ENCODE measurements at regions not wholly inside any gene's neighbourhood (a gene's known extent, or its start where the extent isn't known, plus 50 kb on each side); places are given as distances from the start of the nearest gene placed in this dataset.

DNA sequence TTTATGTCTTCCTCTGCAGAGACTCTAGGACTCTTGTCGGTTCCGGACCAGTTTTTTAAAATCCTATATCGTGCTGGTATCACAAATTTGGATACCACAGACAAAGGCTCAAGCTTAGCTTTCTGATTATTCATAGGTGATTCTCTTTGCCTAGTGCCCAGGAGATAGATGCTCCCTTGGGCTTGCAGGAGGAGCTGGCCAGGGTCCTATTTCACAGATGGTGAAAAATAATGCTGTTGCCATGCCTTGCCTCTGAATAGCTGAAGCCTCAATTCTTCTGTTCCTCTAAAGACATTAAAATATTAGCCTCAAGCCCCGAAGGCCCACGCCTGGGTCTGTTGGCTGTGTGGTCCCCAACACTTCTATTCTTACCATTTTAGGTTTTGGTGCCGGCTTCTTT lies 123.9 kb upstream of the BACH2 start:
- H3K36me3 ChIP-seq (replicated peaks in 1 of 2; ENCODE audit: control insufficient read depth in 1 of 2, insufficient read depth in 2 of 2, low read length in 2 of 2): no peaks in the 10 kb centered on the region
- no peaks in the 10 kb centered on the region for H3K27me3 ChIP-seq (ENCODE audit: control insufficient read depth in 2 of 2, insufficient read depth in 2 of 2, low read length in 2 of 2)
- H2AFZ ChIP-seq (ENCODE audit: insufficient read depth, low read depth, low read length, poor library complexity, severe bottlenecking): no peak overlapping the region
- H3K79me2 ChIP-seq (ENCODE audit: insufficient read depth, low read length): no peaks in the 10 kb centered on the region
- Mint-ChIP-seq H3K4me1 (no peaks in the 10 kb centered on the region), H3K27me3 (ENCODE audit: low read depth in 3 of 3) (peaks cover 1 to 4% (median 2%) of the 10 kb centered on the region in 3 donors), H3K27ac (no peak overlapping the region), H3K9me3 (peaks cover 0 to 3% (median 0%) of the 10 kb centered on the region in 7 donors), H3K36me3 (no peaks in the 10 kb centered on the region), H3K4me3 (no peak overlapping the region)
- H3K4me2 ChIP-seq (replicated peaks; ENCODE audit: extremely low read depth, low read length, poor library complexity, severe bottlenecking): no peak overlapping the region
- H3K4me3 ChIP-seq (replicated peaks in 1 of 3; ENCODE audit: low read depth in 2 of 3, low read length in 3 of 3): no peak overlapping the region
- TF ChIP-seq, protein P1, sequence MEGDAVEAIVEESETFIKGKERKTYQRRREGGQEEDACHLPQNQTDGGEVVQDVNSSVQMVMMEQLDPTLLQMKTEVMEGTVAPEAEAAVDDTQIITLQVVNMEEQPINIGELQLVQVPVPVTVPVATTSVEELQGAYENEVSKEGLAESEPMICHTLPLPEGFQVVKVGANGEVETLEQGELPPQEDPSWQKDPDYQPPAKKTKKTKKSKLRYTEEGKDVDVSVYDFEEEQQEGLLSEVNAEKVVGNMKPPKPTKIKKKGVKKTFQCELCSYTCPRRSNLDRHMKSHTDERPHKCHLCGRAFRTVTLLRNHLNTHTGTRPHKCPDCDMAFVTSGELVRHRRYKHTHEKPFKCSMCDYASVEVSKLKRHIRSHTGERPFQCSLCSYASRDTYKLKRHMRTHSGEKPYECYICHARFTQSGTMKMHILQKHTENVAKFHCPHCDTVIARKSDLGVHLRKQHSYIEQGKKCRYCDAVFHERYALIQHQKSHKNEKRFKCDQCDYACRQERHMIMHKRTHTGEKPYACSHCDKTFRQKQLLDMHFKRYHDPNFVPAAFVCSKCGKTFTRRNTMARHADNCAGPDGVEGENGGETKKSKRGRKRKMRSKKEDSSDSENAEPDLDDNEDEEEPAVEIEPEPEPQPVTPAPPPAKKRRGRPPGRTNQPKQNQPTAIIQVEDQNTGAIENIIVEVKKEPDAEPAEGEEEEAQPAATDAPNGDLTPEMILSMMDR (IDR thresholded peaks at IDR 0.05): no peak
- H3K4me1 ChIP-seq (ENCODE audit: control insufficient read depth in 1 of 2, insufficient read depth in 2 of 2, low read length in 2 of 2): no peaks in the 10 kb centered on the region
- no peaks in the 10 kb centered on the region for H3K9me3 ChIP-seq (replicated peaks in 1 of 2; ENCODE audit: control insufficient read depth in 1 of 2, insufficient read depth in 1 of 2, low read length in 2 of 2)
- DNase-seq: no peak
- H3K9ac ChIP-seq (ENCODE audit: insufficient read depth, low read length, poor library complexity, severe bottlenecking): no peak overlapping the region
- intact Hi-C loops (cut with micrococcal nuclease): no loop called here
- H3K27ac ChIP-seq (ENCODE audit: low read depth in 1 of 2, low read length in 2 of 2): no peak overlapping the region
- WGBS (ENCODE audit: insufficient coverage): 98% methylated on average over 3 of the region's 6 CpGs
- no peaks in the 10 kb centered on the region for H4K20me1 ChIP-seq (ENCODE audit: insufficient read depth, low read length)

DNA sequence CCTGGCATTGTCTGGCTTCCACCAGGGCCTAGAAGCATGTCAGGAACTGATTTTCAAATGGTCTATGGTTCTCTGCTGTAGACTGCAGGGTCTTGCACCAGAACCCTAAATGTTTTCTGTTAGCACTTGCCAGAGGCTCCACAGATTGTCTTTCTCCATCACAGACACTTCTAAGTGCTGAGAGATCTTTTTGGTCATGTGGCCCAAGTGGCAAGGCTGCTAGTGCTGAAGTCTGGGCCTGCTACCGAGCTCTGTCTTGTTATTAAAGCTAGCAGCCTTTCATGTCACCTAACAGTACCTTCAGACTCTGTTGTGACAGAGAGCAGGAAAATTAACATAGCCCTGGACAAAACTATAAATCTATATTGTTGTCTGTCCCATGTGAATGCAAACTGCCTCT lies 120.7 kb upstream of the BACH2 start:
- intact Hi-C loops (cut with micrococcal nuclease): no loop called here
- Histone ChIP-seq H3K9ac (ENCODE audit: insufficient read depth, low read length, poor library complexity, severe bottlenecking) (no peak overlapping the region), H3K9me3 (replicated peaks in 1 of 2; ENCODE audit: control insufficient read depth in 1 of 2, insufficient read depth in 1 of 2, low read length in 2 of 2) (no peaks in the 10 kb centered on the region), H3K27ac (ENCODE audit: low read depth in 1 of 2, low read length in 2 of 2) (no peak overlapping the region), H3K4me3 (replicated peaks in 1 of 3; ENCODE audit: low read depth in 2 of 3, low read length in 3 of 3) (no peak overlapping the region), H2AFZ (ENCODE audit: insufficient read depth, low read depth, low read length, poor library complexity, severe bottlenecking) (no peak overlapping the region), H3K79me2 (ENCODE audit: insufficient read depth, low read length) (no peaks in the 10 kb centered on the region), H3K4me2 (replicated peaks; ENCODE audit: extremely low read depth, low read length, poor library complexity, severe bottlenecking) (no peak overlapping the region), H4K20me1 (ENCODE audit: insufficient read depth, low read length) (no peaks in the 10 kb centered on the region), H3K27me3 (ENCODE audit: control insufficient read depth in 2 of 2, insufficient read depth in 2 of 2, low read length in 2 of 2) (no peaks in the 10 kb centered on the region), H3K36me3 (replicated peaks in 1 of 2; ENCODE audit: control insufficient read depth in 1 of 2, insufficient read depth in 2 of 2, low read length in 2 of 2) (no peaks in the 10 kb centered on the region), H3K4me1 (ENCODE audit: control insufficient read depth in 1 of 2, insufficient read depth in 2 of 2, low read length in 2 of 2) (no peaks in the 10 kb centered on the region)
- Mint-ChIP-seq H3K27me3 (ENCODE audit: low read depth in 3 of 3) (peaks cover 2 to 8% (median 6%) of the 10 kb centered on the region in 3 donors), H3K36me3 (no peaks in the 10 kb centered on the region), H3K27ac (no peak overlapping the region), H3K4me3 (no peak overlapping the region), H3K9me3 (peaks cover 0 to 2% (median 0%) of the 10 kb centered on the region in 7 donors), H3K4me1 (peaks cover 6% of the 10 kb centered on the region)
- no CpG with 5 or more reads among the region's 1 CpG for WGBS (ENCODE audit: insufficient coverage)
- TF ChIP-seq, protein P1 (IDR thresholded peaks at IDR 0.05): no peak
- DNase-seq: no peak

All from CD14-positive monocyte (primary cell).